ENCODE measurements at regions not wholly inside any gene's neighbourhood (a gene's known extent, or its start where the extent isn't known, plus 50 kb on each side); places are given as distances from the start of the nearest gene placed in this dataset.

DNA sequence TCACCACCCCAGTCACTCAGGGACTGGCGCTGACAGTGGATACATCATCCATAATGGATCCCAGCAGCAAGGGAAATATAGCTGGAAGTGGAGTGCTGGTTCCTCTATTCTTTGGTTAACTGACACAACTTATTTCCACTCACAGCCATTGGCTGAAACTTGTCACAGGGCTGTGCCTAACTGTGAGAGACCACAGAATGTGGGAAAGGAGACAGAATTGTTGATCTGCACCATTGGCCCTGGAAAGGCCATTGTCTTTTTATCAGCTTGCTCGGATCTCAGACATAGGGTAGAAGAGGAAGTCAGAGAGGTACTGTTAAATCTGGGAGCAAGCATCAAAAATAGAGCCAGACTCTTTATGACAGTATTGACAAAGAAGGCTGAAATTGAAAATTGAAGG, 451.3 kb downstream of the AJAP1 start:
- no peak for DNase-seq

DNA sequence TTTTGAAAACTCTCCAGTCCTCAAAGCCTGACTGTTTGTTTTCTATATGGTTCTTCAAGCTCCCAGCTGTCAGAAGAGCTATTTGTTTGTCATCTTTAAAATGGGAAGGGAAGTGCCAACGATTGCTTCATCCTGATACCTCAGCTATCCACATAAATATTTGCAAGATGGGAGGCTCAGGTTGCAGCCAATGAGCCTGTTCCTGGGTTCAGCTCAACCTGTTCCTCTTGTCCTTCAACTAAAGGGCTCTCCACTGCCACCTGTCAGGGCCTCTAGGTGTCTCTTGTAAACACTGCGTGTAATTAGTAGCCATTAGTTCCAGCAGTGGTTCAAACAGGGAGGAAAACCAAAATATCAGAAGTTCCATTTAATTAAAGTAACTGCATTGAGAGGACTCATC, 445.1 kb downstream of the AJAP1 start:
- no peak for DNase-seq

DNA sequence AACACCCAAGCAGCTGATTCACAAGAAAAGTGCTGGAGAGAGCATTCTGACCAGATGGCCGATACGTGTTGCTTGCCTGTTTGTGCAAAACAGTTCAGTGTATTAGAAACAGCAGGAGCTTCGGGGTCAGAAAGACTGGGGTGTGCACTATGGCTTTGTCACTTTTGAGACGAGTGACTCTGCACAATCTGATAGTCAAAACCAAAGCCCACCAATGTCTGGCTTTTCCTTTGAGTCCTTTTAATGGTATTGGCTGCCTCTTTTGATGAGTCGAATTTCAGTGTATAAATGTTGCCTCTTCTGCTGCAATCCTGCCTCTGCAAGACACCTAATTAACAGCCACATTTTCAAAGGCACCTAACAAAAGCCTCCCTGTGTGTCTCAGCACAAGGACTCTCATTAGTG, 444.6 kb downstream of the AJAP1 start:
- no peak for DNase-seq

DNA sequence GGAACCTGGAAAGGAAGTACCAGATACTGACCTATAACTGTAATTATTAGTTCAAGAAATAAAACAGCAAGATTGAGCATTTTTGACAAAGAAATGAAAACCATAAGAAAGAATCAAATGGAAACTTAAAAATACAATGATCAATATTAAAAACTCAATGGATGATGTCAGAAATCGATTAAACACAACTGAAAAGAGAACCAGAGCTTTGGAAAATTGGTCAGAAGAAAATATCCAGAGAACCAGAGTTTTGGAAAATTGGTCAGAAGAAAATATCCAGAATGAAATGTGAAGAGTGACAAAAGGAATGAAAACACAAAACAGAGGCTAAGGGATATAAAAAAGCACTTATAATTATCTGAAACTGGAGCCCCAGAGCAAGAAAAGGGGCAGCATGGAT, 438.6 kb downstream of the AJAP1 start:
- no peak for DNase-seq

DNA sequence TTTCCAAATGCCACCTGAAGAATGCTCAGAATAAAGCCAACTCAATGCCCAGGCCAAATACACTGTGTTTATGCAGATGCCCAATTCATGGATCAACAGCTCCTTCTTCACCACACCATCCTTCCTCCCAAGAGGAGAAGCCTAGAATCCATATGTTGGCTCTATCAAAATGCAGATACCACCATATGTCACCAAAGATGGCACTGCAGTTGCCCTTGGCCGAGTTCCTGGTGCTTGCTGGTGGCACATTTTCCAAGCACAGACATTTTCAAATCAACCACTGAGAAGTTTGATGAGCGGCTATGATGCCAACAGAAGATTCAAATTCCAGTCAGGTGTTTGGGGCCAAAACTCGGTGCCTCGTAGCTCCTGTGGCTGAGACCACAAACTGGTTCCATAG, 430.3 kb downstream of the AJAP1 start:
- no peak for DNase-seq

DNA sequence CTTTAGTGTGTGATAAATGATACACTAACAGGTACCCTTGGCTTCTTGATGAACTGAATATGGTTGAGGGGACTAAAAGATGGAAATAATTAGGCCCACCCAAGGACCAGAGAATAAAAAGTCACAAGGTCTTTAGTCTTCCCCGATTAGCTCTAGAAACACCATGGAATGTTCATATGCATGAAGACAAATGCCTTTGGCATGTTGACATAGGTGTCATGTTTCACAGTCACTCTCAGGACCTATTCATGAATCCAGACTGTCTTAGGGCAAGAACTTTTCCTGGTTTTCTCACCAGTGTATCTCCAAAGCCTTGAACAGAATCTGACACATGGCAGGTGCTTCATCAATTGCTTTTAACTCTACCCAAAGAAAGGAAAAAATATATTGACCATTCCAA, 412.8 kb downstream of the AJAP1 start:
- no peak for DNase-seq

DNA sequence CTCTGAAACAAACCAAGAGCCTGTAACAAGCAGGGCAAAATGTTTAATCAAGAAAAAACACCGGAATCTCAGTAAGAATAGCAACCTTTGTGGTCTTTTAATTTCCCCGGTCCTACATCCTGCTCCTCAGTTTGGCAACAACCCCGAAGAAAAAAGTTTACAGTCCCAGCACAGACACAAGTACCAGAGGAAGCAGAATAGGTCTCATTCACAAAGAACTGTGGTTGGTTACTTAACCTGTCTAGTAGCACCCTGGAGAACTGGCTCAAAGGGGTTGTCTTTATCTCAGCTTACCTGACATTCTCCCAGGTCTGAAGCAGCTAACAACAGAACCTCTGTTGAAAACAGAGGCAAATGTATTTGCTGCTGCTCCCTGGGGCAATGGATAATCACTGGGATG, 399.3 kb downstream of the AJAP1 start:
- no peak for DNase-seq

DNA sequence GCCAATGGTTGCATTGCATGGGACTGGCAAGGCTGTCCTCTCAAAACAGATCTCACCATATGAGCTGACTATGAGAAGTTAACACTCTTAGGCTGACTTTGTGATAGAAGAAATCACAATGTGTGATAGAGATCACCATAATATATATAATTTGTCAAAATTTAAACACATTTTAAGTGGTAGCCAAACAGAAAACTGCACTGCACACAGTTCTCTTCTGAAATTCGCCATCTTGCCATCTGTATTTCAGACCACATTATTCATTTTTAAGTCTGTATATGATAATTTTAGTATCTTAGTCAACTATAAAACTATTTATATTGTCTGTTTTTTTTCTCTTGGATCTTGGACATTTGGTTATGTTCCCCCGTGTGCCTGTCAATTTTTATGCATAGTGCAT, 374.7 kb downstream of the AJAP1 start:
- DNase-seq = no peak

DNA sequence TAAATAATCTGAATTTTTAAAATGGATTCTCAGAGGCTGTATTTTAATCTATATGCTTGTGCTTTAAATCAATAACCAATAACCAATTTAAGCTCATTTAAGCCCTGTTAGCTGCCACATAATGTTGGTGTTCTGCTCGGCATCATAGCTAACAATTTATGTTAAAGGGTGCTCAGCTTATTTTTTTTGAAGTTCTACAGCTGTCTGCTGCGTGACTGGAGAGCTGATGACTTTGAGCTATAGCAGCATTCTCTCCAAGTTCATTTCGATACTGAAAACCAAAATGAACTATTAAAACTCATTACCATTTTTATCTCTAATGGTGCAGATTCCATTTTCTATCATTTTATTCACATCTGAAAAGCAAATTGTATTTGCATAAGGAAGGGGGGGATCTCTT, 357.8 kb downstream of the AJAP1 start:
- no peak for DNase-seq

DNA sequence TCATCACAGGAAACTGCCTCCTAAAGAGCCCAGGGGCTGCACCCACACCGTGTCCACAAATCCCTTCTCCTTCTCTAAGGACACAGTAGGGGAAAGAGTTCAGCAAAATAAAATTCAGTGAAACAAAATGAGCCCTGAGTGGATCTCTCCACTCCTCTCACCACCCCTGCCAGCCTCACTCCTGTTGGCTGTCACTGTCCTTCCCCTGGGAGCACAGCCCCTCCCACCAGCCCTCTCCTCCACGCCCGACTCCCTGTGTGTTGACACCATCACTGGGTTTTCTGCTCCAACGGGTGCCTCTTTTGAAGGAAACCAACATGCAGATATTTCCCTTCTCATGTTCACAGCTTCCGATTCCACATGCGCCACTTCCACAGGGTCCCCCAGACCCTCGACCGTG, 356.2 kb downstream of the AJAP1 start:
- no peak for DNase-seq

DNA sequence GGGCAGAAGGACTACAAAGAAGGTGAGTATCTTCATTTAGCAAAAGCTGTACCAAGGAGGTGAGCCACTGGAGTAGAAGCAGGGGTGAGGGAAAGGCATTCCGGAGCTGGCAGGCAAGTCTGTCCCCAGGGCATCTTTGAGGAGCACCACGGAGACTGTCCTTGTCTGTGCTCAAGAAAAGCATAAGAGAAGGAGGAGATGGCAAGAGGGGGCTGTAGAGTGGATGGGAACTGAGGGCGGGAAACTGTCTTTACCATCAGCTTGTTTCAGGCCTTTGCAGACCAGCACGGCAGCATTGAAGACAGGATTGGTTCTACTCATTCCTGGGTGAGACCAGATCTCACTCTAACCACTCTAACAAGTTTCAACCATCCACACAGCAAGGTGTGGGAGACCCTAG, 355.8 kb downstream of the AJAP1 start:
- DNase-seq = no peak

DNA sequence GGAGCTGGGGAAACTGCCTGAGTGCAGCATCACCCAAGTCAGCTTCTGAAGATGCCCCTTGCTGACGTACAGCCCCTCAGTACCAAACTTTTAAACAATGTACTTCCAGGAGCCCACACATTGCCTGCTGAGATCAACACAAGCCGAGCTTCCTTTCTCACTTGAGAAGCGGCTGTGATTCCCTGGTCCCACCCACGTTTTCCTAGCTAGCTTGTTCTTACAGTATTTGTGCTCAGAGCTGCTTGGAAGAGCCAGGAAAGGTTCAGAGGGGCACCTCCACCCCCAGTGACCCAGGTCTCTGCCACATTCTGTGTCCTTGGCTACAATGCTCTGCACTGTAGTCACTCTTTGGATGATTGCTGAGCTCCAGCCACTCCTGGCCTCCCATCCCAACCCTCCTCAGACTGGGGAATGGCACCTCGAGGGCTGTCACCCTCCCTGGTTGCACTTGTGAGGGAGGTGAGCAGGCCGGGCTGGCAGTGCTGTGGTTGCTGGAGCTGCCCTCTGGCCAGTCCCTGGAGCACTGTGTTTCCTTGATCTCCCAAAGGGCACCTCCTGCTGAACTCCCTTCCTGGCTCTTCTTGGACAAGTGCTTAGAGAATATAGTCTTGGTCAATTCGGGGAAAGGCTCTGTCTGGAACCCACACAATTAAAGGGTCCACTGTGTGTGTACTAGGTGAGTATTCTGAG, 355.1 kb downstream of the AJAP1 start:
- no peak for DNase-seq

DNA sequence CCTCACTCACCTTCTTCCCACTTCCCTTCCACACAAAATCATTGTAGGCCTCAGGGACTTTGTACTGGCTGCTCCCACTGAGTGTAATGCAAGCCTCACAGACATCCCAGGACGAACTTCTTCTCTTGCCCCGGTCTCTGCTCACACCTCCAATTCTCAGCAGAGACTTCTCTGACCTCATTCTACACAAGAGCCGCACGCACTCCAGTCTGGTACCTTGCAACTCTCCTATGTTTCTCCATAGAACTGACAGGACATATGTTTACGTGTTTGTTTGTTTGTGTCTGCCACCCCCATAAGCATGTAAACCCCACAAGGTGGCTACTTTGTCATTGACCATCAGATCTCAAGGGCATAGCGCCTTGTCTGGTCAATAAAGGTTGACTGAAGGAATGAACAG, 350.8 kb downstream of the AJAP1 start:
- DNase-seq = no peak

DNA sequence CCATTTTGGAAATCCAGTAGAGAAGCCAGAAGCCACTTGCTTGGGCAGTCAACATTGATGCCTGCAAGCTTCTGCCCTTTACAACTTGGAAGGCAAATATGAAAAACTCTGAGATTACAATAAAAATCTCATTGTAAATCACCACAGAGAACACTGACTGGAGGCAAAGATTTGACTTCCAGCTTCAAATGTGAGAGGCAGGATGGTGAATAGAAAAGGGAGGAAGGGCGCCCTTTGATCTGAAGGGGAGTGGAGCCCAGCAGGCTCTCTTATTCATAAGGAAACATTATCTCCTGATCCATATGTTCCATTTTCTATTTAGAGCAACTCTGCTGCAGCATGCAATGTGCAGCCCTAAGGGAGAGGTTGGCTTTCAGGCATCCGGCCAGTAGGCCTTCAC, 348.3 kb downstream of the AJAP1 start:
- DNase-seq = no peak

DNA sequence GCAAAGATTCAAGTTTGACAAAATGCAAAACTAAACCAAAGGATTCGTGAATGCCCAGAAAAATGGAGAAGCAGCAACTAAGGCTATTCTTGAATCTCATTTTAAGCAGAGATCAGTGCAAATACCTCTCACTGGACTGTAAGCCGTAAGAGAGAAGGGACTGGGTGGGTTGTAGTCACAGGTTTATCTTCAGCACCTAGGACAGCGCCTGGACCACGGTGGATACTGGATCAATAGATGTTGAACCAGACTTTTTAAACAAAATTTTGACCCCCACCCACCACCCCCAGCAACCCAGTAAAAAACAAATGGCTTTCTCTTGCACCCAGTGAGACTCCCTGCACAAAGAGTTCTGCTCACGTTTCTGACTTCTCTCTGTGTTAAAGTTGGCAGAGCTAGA, 347.1 kb downstream of the AJAP1 start:
- DNase-seq = no peak

DNA sequence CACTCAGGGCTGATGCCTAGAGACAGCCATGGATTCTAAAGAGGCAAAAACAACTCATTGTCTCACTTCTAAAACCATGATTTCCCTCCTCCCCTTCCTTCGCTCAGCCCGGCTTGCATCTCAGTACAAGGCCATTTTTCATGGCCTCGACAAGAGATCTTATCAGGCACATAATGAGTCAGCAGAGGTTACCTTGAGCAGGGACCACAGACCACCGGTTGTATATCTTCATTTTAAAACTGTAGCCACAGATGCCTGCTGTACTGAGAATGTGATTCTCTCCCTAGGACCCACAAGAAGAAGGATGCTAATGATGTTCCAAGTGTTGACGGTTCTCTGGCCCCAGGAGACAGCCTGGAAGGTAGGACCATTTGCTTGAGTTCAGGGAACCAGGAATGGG, 331.9 kb downstream of the AJAP1 start:
- no peak for DNase-seq

DNA sequence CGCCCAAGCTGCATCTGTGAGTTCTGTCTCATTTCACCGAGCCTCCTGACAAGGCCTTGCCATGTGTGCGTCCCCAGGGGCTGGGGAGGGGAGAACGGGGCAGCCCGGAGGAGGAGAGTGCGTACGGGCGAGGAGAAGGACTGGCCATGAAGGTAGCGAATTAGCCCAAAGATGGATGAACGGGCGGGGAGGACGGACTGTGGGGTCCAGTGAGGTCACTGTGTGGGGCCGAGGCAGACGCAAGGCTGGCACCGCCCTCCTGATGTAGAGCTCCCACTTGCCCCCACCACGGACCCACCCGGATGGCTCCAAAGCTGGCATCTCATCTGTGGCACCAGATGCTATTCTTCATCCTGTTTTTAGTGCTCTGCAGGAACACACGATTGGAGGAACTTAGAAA, 330.4 kb downstream of the AJAP1 start:
- no peak for DNase-seq

DNA sequence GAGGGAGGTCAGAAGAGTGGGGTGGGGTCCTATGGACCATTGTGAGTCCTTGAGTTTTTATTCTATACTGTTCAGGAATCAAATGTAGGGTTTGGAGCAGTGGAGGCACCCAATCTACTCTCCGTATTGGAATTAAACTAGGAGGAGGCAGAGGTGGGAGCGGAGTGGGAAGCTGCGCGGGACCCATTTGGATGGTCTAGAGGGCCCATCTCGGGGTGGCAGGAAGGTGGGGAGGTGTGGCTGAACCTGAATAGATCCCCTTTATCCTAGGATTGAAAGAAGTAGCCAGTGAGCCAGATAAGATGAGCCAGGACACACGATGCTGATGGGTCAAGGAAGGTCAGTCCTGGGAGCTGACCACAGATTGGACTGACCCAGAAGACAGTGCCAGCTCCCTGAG, 325.8 kb downstream of the AJAP1 start:
- no peak for DNase-seq

DNA sequence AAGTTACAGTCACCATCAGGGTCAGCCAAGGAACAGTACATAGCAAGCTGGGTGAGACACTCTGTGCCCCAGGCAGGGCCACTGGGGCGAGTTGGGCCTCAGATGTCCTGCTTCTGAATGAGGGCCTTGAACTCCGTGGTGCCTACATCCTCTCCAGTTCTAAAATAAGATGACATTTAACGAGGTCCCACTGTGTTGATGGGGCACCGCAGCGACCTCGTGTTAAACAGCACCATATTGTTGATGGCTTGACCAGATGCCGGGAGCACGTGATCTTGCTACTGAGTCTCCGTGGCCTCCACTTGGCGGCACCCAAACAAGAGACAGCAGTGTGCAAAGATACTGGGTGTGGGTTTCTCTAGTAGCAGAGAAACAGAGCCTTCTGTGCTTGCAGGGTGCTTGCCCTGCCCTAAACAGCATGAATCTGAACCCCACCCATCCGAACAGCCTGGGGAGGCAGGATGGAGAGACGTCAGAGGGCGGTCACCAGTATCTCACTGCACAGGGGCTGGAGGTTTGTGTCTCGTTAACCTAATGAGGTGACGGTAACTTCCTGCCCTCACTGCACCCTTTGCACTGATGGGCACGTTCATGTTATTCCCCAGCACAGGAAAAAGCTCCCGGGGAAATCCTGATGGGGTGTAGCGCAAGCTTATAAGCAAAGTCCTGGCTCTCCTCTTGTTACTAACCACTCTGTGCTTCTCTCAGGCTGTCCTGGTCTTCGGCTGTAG, 324.4 kb downstream of the AJAP1 start:
- DNase-seq = no peak

DNA sequence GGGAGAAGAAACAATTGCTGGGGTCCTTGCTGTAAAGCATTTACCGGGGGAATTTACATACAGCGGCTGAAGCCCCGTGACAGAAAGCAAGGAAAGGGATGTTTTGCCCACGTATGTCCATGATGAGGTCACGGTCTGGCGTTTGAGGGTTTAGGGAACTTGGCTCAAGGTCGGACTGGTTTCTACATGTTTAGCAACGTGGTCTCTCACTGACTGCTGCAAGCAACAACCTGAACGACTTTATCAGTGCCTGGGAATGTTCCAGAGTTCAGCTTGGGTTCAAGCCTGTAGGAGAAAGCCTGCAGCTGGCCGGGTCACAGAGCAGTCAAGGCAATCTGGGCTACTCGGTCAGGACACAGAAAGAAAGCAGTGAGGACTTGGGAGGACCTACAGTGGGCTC, 323.3 kb downstream of the AJAP1 start:
- DNase-seq = no peak

DNA sequence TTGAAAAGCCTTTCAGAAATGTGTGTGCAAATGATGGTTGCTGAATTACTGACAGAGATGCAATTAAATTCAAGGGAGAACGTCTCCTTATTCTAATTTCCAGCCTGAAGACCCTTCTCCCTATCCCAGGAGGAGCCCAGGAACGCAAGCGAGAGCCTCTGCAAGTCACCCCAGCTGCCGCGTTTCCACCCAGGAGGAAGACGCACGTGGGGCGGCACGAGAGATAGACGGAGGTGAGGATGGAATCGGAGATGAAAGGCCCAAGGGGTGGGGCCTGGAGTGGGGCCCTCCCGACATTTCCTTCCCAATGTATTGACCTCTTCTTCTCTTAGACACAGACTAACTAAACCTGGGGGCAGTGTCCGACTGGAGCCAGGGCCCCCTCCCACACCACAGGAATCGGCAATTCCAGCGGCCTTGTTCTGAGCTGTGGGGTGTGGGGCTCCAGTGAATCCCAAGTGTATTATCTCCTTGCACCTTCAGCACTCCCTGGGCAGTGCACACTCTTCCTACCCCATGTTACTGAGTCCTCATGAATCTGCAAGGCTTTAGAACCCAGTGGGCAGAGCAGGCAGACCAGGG, 322.5 kb downstream of the AJAP1 start:
- no peak for DNase-seq

DNA sequence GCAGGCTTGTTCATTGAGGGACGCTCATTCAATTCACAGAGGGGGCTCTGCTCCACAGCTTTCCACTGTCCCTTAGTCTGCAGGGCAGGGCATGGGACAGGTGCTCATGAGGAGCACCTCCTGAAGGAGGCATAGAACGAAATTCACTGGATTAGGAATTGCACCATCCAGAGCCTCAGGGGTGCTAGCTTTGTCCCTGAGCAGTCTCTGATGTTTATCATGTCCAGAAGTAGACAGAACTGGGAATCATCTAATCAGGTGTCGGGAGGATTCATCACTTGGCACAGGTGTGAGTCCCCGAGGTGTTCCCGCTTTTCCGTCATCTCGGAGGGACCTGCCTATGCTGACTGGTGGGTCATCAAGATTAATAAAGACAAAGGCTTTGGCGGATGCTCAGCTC, 321.4 kb downstream of the AJAP1 start:
- no peak for DNase-seq

DNA sequence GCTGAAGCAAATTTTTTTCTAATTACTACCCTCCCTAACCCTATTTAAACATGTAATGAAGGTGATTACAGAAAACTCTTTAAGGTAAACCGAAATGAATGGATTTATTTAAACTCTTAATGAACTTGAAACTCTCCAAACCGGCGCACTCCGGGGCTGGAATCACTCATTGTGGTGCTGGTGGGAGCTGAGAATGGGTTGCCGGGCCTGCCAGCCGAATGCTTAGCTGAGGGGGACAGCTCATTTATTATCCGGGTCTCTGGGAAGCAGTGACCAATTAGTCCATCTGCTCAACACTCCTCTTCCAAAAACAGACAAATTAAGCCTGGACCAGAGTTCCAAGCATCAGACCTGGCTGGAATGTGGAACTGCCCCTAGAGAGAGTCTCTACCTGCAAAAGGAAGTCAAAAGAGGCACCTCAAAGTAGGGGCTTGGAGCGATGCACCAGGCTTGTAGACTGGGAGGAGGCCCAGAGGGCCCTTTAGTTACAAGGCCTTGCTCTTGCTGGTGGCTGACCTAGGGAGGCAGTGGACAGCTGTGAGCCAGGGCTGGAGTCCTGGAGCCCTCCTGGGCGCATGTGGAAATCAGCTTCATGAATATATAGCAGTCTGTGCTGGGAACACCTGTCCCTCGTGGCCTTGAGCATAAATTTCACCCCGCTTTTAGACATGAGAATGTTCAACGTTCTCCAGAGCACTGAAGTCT, 320.7 kb downstream of the AJAP1 start:
- no peak for DNase-seq

DNA sequence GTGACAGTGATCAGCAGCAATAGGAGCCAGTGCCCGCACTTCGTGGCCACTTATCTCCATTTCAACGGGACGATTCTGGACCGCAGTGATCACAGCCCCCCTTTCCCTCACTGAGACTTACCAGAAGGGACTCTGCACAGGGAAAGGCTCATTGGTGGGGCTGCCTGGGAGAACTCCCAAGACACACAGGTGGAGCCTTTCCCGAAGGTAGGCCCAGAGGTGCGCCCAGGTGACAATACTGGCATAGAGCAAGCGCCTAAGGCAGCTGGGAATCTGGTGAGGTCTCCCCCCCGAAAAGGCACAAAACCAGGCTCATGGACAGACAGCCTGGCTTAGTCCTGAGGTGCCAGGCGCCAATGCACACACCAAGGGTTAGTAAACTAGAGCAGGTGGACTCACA, 318.9 kb downstream of the AJAP1 start:
- no peak for DNase-seq

All from GF-D8 (cell line).